Activated naive CD8-positive, alpha-beta T cell treated with anti-CD3 and anti-CD28 coated beads, Interleukin-2, amount 50 U/mL, for 24 hours (primary cell): ENCODE measurements at regions not wholly inside any gene's neighbourhood (a gene's known extent, or its start where the extent isn't known, plus 50 kb on each side); places are given as distances from the start of the nearest gene placed in this dataset.
"Not testable (repeated sequence)": the region's sequence is repeated elsewhere in the genome, so short reads cannot be mapped to it uniquely, and the experiment has no call there.

ENCODE experiments used
- ATAC-seq: fragments of 150-1000 bp; cut with Tn5 transposase; one replicate; pipeline ENCODE4 v1.10.0; 2021
- DNase-seq: peaks from one replicate; pipeline ENCODE4 v3.0.0; 2021
- H3K27ac Mint-ChIP-seq: one replicate; pipeline ENCODE4 v1.8.0; 2021; ENCODE audit warnings: mild to moderate bottlenecking, mixed read lengths
- H3K27me3 Mint-ChIP-seq: one replicate; pipeline ENCODE4 v1.8.0; 2021; ENCODE audit warnings: mixed read lengths
- H3K36me3 Mint-ChIP-seq: one replicate; pipeline ENCODE4 v1.8.0; 2021; ENCODE audit warnings: low read depth, mixed read lengths
- H3K4me1 Mint-ChIP-seq: one replicate; pipeline ENCODE4 v1.8.0; 2021; ENCODE audit warnings: mixed read lengths
- H3K4me3 Mint-ChIP-seq: one replicate; pipeline ENCODE4 v1.8.0; 2021; ENCODE audit warnings: mild to moderate bottlenecking, moderate library complexity, mixed read lengths
- H3K9me3 Mint-ChIP-seq: one replicate; pipeline ENCODE4 v1.8.0; 2021; ENCODE audit warnings: mixed read lengths

GRCh38 chr5:29231154-29231553 is 1962.3 kb upstream of the CDH6 start:
- Mint-ChIP-seq H3K9me3 (no peaks in the 10 kb centered on the region), H3K36me3 (no peaks in the 10 kb centered on the region), H3K27ac (no peak overlapping the region), H3K4me3 (no peak overlapping the region), H3K4me1 (no peaks in the 10 kb centered on the region), H3K27me3 (no peaks in the 10 kb centered on the region)
- DNase-seq (no peak), ATAC-seq (no peak)

DNA sequence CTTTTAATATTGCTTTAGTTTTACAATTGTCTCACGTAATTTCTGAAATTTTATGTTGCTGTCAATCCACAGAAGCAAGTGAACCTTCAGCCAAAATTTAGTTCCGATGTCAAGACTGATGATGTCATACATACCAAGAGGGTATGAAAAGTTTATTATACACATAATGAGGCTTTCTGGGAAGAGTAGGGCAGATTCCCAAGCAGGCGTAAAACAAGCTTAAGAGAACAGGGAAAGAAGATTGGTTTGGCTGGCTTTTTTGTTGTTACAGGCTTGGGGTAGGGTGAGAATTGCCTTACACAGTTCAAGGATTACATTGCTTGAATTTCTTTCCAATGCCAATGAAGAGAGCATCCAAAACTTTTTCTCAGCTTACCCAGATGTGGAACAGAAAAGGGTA is 1962.9 kb upstream of the CDH6 start:
- H3K4me3 Mint-ChIP-seq = no peak overlapping the region
- H3K27ac Mint-ChIP-seq = no peak overlapping the region
- no peaks in the 10 kb centered on the region for H3K4me1 Mint-ChIP-seq
- H3K27me3 Mint-ChIP-seq = no peaks in the 10 kb centered on the region
- no peaks in the 10 kb centered on the region for H3K36me3 Mint-ChIP-seq
- no peak for ATAC-seq
- no peaks in the 10 kb centered on the region for H3K9me3 Mint-ChIP-seq
- DNase-seq = no peak

GRCh38 chr5:29229461-29229860 is 1964.0 kb upstream of the CDH6 start:
- no peak overlapping the region for H3K4me3 Mint-ChIP-seq
- no peaks in the 10 kb centered on the region for H3K9me3 Mint-ChIP-seq
- H3K36me3 Mint-ChIP-seq = no peaks in the 10 kb centered on the region
- no peak for DNase-seq
- no peak overlapping the region for H3K27ac Mint-ChIP-seq
- no peak for ATAC-seq
- H3K4me1 Mint-ChIP-seq = no peaks in the 10 kb centered on the region
- no peaks in the 10 kb centered on the region for H3K27me3 Mint-ChIP-seq

- no peaks in the 10 kb centered on the region for H3K27me3 Mint-ChIP-seq
- no peaks in the 10 kb centered on the region for H3K4me1 Mint-ChIP-seq
Observed at GRCh38 chr5:29218138-29218537, 1975.3 kb upstream of the CDH6 start.

DNA sequence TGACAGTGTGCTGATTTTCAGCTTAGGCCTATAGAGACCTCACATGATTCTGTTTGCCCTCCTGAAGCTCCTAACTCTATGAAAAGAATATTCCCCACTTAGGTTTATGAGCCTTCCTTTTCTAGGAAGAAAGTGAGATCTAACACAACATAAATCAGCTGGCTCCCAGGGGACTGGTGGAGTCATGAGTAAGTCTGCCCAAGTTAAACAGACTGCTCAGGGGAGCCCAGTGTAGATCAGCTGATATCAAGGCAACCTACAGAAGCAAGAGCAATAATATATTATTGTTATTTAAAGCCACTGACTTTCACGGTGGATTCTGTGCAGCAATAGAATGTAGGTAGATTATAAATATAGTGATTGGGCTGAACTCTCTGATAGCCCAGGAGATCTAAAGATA is 1978.6 kb upstream of the CDH6 start:
- Mint-ChIP-seq H3K36me3 (no peaks in the 10 kb centered on the region), H3K4me3 (no peak overlapping the region), H3K27ac (no peak overlapping the region), H3K4me1 (no peaks in the 10 kb centered on the region), H3K9me3 (peaks cover 24% of the 10 kb centered on the region), H3K27me3 (no peaks in the 10 kb centered on the region)
- DNase-seq (no peak), ATAC-seq (no peak)

More at GRCh38 chr5:29218138-29218537, 1975.3 kb upstream of the CDH6 start:
- H3K27ac Mint-ChIP-seq = no peak overlapping the region
- H3K4me3 Mint-ChIP-seq = no peak overlapping the region
- DNase-seq = no peak
- peaks cover 17% of the 10 kb centered on the region for H3K9me3 Mint-ChIP-seq
- ATAC-seq = no peak
- H3K36me3 Mint-ChIP-seq = no peaks in the 10 kb centered on the region

GRCh38 chr5:29213475-29213874 is 1980.0 kb upstream of the CDH6 start:
- no peak for DNase-seq
- no peak overlapping the region for H3K4me3 Mint-ChIP-seq
- peaks cover 21% of the 10 kb centered on the region for H3K9me3 Mint-ChIP-seq
- H3K27ac Mint-ChIP-seq = no peak overlapping the region
- H3K36me3 Mint-ChIP-seq = no peaks in the 10 kb centered on the region
- H3K4me1 Mint-ChIP-seq = no peaks in the 10 kb centered on the region
- ATAC-seq = no peak
- H3K27me3 Mint-ChIP-seq = no peaks in the 10 kb centered on the region

- H3K27ac Mint-ChIP-seq = no peak overlapping the region
- H3K9me3 Mint-ChIP-seq = peaks cover 19% of the 10 kb centered on the region
- H3K27me3 Mint-ChIP-seq = no peaks in the 10 kb centered on the region
- no peaks in the 10 kb centered on the region for H3K36me3 Mint-ChIP-seq
- no peak for DNase-seq
- no peaks in the 10 kb centered on the region for H3K4me1 Mint-ChIP-seq
- no peak for ATAC-seq
- no peak overlapping the region for H3K4me3 Mint-ChIP-seq
Observed at GRCh38 chr5:29208024-29208423, 1985.5 kb upstream of the CDH6 start.

GRCh38 chr5:29203049-29203448 is 1990.4 kb upstream of the CDH6 start:
- Mint-ChIP-seq H3K4me3 (no peak overlapping the region), H3K27ac (no peak overlapping the region), H3K4me1 (no peaks in the 10 kb centered on the region), H3K36me3 (no peaks in the 10 kb centered on the region), H3K27me3 (no peaks in the 10 kb centered on the region), H3K9me3 (peaks cover 14% of the 10 kb centered on the region)
- ATAC-seq (no peak), DNase-seq (no peak)

GRCh38 chr5:29197631-29198454 is 1995.6 kb upstream of the CDH6 start:
- no peaks in the 10 kb centered on the region for H3K27me3 Mint-ChIP-seq
- no peak overlapping the region for H3K27ac Mint-ChIP-seq
- H3K36me3 Mint-ChIP-seq = no peaks in the 10 kb centered on the region
- DNase-seq = no peak
- no peaks in the 10 kb centered on the region for H3K4me1 Mint-ChIP-seq
- H3K9me3 Mint-ChIP-seq = no peaks in the 10 kb centered on the region
- ATAC-seq = no peak
- no peak overlapping the region for H3K4me3 Mint-ChIP-seq

DNA sequence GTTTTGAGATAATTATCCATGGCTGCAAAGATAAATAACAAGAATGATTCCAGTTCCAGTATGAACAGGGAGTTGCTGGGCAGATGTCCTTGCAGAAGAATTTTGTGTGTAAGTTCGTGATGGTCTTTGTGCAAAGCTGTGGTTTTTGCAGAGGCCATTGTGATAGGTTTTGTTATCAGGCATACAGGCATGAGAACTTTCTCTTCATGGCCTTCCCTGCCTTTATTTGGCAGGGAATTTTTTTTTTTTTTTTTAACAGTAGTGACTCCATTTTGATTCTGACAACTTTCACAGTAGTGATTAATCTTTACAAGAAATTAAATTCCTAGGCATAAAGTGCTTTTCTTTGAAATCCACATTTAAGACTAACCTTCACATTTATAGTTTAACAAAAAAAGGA is 1999.5 kb upstream of the CDH6 start:
- Mint-ChIP-seq H3K27ac (no peak overlapping the region), H3K4me3 (no peak overlapping the region), H3K27me3 (no peaks in the 10 kb centered on the region), H3K9me3 (no peaks in the 10 kb centered on the region), H3K36me3 (no peaks in the 10 kb centered on the region), H3K4me1 (no peaks in the 10 kb centered on the region)
- DNase-seq (no peak), ATAC-seq (no peak)

DNA sequence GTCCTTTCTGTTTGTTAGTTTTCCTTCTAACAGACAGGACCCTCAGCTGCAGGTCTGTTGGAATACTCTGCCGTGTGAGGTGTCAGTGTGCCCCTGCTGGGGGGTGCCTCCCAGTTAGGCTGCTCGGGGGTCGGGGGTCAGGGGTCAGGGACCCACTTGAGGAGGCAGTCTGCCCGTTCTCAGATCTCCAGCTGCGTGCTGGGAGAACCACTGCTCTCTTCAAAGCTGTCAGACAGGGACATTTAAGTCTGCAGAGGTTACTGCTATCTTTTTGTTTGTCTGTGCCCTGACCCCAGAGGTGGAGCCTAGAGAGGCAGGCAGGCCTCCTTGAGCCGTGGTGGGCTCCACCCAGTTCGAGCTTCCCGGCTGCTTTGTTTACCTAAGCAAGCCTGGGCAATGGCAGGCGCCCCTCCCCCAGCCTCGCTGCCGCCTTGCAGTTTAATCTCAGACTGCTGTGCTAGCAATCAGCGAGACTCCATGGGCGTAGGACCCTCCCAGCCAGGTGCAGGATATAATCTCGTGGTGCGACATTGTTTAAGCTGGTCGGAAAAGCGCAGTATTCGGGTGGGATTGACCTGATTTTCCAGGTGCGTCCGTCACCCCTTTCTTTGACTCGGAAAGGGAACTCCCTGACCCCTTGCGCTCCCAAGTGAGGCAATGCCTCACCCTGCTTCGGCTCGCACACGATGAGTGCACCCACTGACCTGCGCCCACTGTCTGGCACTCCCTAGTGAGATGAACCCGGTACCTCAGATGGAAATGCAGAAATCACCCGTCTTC is 2002.0 kb upstream of the CDH6 start:
- not testable (repeated sequence) for H3K27me3 Mint-ChIP-seq, H3K4me3 Mint-ChIP-seq, H3K36me3 Mint-ChIP-seq, H3K27ac Mint-ChIP-seq, DNase-seq, ATAC-seq, H3K4me1 Mint-ChIP-seq, H3K9me3 Mint-ChIP-seq

- not testable (repeated sequence) for H3K4me3 Mint-ChIP-seq, H3K9me3 Mint-ChIP-seq, H3K4me1 Mint-ChIP-seq, H3K27ac Mint-ChIP-seq, DNase-seq, H3K27me3 Mint-ChIP-seq, ATAC-seq, H3K36me3 Mint-ChIP-seq
Observed at GRCh38 chr5:29190398-29190797, 2003.1 kb upstream of the CDH6 start.

- not testable (repeated sequence) for H3K36me3 Mint-ChIP-seq, H3K4me3 Mint-ChIP-seq, H3K4me1 Mint-ChIP-seq, ATAC-seq, H3K27ac Mint-ChIP-seq, H3K27me3 Mint-ChIP-seq, DNase-seq
- H3K9me3 Mint-ChIP-seq = peaks cover 13% of the 10 kb centered on the region
Observed at GRCh38 chr5:29186380-29186779, 2007.1 kb upstream of the CDH6 start.

GRCh38 chr5:29185558-29185957 is 2007.9 kb upstream of the CDH6 start:
- Mint-ChIP-seq H3K4me3 (no peak overlapping the region), H3K9me3 (peaks cover 13% of the 10 kb centered on the region), H3K27ac (no peak overlapping the region), H3K4me1 (no peaks in the 10 kb centered on the region), H3K27me3 (no peaks in the 10 kb centered on the region), H3K36me3 (no peaks in the 10 kb centered on the region)
- ATAC-seq (no peak), DNase-seq (no peak)

DNA sequence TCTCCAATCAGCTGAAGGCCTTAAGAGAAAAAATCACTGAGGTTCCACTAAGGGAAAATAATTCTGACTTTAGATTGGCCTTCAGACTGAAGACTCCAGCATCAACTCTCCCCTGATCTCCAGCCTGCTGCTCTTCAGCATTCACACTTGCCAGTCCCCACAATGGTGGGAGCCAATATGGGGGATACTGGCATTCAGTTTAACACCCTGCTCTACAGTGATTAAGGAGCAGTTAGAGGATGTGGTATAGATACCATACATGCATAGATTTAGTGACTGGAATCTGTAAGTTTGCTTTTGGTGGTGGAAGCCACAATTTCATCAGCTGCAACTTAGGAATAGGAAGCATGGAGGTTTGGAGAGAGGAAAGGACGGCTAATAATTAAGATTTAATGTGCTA is 2017.7 kb upstream of the CDH6 start:
- Mint-ChIP-seq H3K4me3 (no peak overlapping the region), H3K27me3 (no peaks in the 10 kb centered on the region), H3K4me1 (no peaks in the 10 kb centered on the region), H3K9me3 (peaks cover 24% of the 10 kb centered on the region), H3K36me3 (no peaks in the 10 kb centered on the region), H3K27ac (no peak overlapping the region)
- no peak for ATAC-seq
- DNase-seq = no peak
